Right lobe of liver (tissue), 4 donors: ENCODE measurements at regions not wholly inside any gene's neighbourhood (a gene's known extent, or its start where the extent isn't known, plus 50 kb on each side); places are given as distances from the start of the nearest gene placed in this dataset.

Source experiments
- CTCF ChIP-seq, 4 donors: fragments of 200-600 bp in 3 of 4; fragments of 450-650 bp in 1 of 4; IDR thresholded peaks; one replicate each; pipeline versions ENCODE4 v1.5.1 to v1.8.0; 2016 to 2022; ENCODE audit warnings: antibody characterized with exemption in 4 of 4, mild to moderate bottlenecking in 2 of 4
- POLR2A ChIP-seq: fragments of 450-650 bp; IDR thresholded peaks from one replicate; pipeline ENCODE4 v1.6.1; 2017; ENCODE audit warnings: antibody characterized with exemption, mild to moderate bottlenecking
- donor health status: DM: no; HTN: no; CAD: no.
- donor health status: DM: no; HTN: no; CAD: no.
- donor health status: DM: no; HTN: yes; CAD: no.

DNA sequence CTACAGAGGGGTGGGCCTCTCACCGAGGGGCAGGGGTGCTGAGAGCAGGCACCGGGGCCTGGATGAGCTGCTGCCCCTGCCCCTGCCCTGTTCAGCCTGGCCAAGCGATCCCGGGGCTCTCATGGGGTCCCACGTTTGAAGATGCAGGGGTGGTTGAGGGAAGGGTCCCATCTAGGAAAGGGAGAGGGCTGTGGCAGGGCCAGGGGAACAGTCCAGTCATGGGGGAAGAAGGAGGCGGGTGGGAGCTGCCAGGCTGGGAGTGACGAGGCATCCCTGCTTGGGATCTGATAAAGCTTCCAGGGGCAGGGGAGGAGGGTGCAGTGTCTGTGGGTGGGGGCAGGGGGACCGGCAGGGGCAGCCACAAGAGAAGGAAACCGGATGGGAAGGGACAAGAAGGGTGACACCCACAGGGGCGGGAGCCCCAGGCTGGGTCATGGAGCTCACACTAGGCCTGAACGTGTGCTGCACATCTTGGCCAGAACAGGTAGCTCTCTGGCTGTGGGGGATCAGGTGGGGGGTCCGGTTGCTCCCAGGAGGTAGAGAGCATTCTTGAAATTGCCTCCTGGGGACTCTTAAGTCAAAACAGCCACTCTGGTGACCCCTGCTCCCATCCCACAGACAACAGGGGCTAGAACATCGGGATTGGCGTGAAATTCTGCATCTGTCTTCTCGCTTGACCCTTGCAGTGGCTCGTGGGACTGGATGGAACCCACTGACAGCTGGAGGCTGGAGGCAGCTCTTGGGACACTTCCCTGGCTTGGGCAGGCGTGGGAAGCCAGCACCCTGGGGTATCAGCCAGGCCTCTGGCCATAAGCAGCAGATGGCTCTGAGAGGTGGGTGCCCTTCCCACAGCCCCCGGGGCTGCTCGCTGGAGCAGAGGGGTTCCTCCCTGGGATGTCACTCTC lies 58.0 kb upstream of the GATA5 start:
- TF ChIP-seq CTCF (IDR thresholded peaks at IDR 0.05): no peak
- TF ChIP-seq POLR2A: no peak
